Activated naive CD8-positive, alpha-beta T cell treated with anti-CD3 and anti-CD28 coated beads, Interleukin-2, amount 10 ng/mL, durations not matched to agents 7 days and 5 days (primary cell): ENCODE measurements at regions not wholly inside any gene's neighbourhood (a gene's known extent, or its start where the extent isn't known, plus 50 kb on each side); places are given as distances from the start of the nearest gene placed in this dataset.

ENCODE experiments used
- ATAC-seq: fragments of 150-1000 bp; cut with Tn5 transposase; one replicate; pipeline ENCODE4 v1.10.0; 2021; ENCODE audit warnings: low read depth, moderate library complexity
- POLR2A ChIA-PET: fragments of 350-600 bp; sonication (Branson Sonifier 250); formaldehyde crosslinking; loops from one replicate; lab custom pipeline; 2021; ENCODE audit warnings: antibody characterized with exemption; lab: Charles Lee
- DNase-seq: peaks from one replicate; pipeline ENCODE4 v3.0.0; 2021
- H3K27ac Mint-ChIP-seq: one replicate; pipeline ENCODE4 v1.8.0; 2022; ENCODE audit warnings: mild to moderate bottlenecking, mixed read lengths
- H3K27me3 Mint-ChIP-seq: one replicate; pipeline ENCODE4 v1.8.0; 2022; ENCODE audit warnings: mild to moderate bottlenecking, moderate library complexity, mixed read lengths
- H3K36me3 Mint-ChIP-seq: one replicate; pipeline ENCODE4 v1.8.0; 2021; ENCODE audit warnings: mild to moderate bottlenecking, mixed read lengths
- H3K4me1 Mint-ChIP-seq: one replicate; pipeline ENCODE4 v1.8.0; 2021; ENCODE audit warnings: mixed read lengths
- H3K4me3 Mint-ChIP-seq: one replicate; pipeline ENCODE4 v1.8.0; 2022; ENCODE audit warnings: mild to moderate bottlenecking, moderate library complexity, mixed read lengths
- H3K9me3 Mint-ChIP-seq: one replicate; pipeline ENCODE4 v1.8.0; 2021; ENCODE audit warnings: mixed read lengths

DNA sequence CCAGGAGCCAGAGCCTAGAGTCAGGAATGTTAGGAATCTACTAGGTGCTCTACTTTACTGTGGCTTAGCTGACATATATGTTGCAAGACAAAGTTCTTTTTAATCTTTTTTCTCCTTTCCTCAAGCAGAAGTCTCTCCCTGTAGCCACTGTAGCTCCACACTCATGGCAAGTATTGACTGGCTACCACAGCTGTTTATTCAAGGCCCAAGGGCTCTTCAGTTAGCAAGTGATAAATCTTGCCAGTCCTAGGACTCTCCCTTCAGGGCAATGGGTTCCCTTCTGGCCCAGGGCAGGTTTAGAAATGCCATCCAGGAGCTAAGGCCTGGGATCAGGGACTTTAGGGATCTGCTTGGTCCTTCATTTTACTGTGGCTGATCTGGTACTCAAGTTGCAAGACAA is 82.0 kb upstream of the TNFRSF21 start:
- Mint-ChIP-seq H3K4me1 (peaks cover 2% of the 10 kb centered on the region), H3K36me3 (peaks cover 13% of the 10 kb centered on the region), H3K27ac (no peak overlapping the region), H3K27me3 (peaks cover 10% of the 10 kb centered on the region), H3K9me3 (peaks cover 20% of the 10 kb centered on the region), H3K4me3 (no peak overlapping the region)
- DNase-seq (no peak), ATAC-seq (no peak)
- POLR2A ChIA-PET = interaction anchor here (0.6 kb wide), 1 partner anchor 271 kb away, joined by 4 read pairs; no protein-coding TSS in a partner anchor

DNA sequence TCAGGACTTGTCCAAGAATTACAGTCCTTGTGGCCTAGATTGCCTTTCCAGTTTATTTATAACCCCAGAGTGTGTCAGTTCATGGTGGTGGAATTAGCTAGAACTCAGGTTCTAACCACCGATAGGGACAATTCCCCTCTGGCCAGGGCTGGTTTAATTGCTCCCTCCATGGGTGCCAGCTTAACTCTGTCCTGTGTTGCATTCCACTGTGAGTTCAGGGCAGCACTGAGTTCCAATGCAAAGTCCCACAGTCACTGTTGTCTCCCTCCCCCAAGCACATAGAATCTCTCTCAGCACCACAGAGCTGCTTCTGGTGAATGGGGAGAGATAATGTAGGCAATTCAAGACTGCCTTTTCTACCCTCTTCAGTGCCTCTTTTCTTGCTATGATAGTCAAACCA is 82.5 kb upstream of the TNFRSF21 start:
- no peak overlapping the region for H3K4me3 Mint-ChIP-seq
- ATAC-seq = no peak
- no peak for DNase-seq
- no peaks in the 10 kb centered on the region for H3K4me1 Mint-ChIP-seq
- peaks cover 15% of the 10 kb centered on the region for H3K9me3 Mint-ChIP-seq
- H3K27me3 Mint-ChIP-seq = peaks cover 15% of the 10 kb centered on the region
- no peak overlapping the region for H3K27ac Mint-ChIP-seq
- POLR2A ChIA-PET = interaction anchor here (0.6 kb wide), 1 partner anchor 270 kb away, joined by 4 read pairs; no protein-coding TSS in a partner anchor
- H3K36me3 Mint-ChIP-seq = peaks cover 9% of the 10 kb centered on the region

DNA sequence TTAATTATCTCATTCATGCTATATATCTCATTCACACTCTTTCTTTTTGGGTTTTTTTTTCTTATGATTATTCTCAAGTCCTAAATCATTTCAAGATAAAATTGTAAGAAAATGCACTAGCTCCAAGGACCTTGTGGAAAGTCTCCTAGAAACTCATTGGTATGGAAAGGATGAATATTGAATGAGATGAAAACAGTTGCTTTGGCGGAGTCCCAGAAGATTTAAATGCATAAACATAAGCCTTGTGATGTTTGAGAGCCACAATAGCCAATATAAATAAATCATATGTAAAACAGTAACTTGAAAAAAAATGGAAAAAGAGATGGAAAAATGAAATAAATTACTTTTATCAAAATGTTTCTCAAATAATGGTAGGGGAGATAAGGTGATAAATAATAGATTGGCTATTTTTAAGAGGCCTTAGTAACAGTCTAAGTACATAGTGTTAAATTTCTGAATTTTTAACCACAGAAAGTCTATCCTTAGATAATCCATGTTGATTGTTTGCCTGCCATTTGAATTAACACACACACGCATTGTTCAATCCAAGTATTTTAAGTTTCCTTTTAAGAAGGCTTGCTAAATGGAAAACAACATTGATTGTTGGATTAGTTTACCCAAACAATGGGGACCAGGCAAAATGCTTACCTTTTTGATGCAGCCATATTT is 81.1 kb upstream of the CD2AP start:
- POLR2A ChIA-PET = no interaction called here
- peaks cover 25% of the 10 kb centered on the region for H3K27me3 Mint-ChIP-seq
- ATAC-seq (no peak), DNase-seq (no peak)
- H3K36me3 Mint-ChIP-seq = peaks cover 2% of the 10 kb centered on the region
- H3K27ac Mint-ChIP-seq = no peak overlapping the region
- peaks cover 3% of the 10 kb centered on the region for H3K9me3 Mint-ChIP-seq
- H3K4me1 Mint-ChIP-seq = no peaks in the 10 kb centered on the region
- no peak overlapping the region for H3K4me3 Mint-ChIP-seq

DNA sequence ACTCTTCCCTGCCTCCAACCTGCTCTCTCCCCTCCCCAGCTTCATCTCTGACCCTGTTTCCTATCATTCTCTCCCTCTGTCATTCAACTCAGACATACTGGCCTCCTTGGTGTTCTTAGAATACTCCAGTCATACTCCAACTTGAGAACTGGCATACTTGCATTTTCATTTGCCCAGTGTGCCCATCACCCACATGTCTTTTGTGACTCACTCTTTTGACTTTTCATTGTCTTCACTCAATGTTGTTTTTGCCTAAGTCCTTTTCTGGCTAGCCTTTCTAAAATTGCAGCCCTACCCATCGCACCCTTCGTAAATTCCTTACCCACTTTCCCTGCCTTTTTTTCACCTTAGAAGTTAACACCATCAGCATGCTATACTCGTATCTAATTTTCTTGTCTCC is 77.0 kb upstream of the CD2AP start:
- peaks cover 22% of the 10 kb centered on the region for H3K27me3 Mint-ChIP-seq
- ATAC-seq (no peak), DNase-seq (no peak)
- POLR2A ChIA-PET = no interaction called here
- no peak overlapping the region for H3K4me3 Mint-ChIP-seq
- no peaks in the 10 kb centered on the region for H3K4me1 Mint-ChIP-seq
- H3K27ac Mint-ChIP-seq = no peak overlapping the region
- no peaks in the 10 kb centered on the region for H3K9me3 Mint-ChIP-seq
- peaks cover 2% of the 10 kb centered on the region for H3K36me3 Mint-ChIP-seq

DNA sequence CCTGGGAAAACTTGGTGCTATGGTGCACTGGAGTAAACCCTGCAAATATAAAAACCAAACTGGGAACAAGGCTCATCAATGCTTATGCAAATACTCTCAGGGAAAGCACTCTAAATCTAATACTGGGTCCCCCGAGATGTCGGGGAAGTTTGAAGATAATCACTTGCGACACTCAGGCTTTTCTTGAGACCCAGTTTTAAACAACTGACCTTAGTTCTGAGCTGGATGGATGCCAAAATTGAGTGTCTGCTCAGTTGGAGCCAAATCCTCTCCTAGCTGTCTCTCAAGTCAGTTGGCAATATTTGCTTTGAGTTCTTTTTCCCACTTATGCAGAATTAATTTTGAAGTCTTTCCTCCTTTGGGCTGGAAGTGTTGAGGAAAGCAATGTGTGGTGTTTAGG is 75.5 kb upstream of the CD2AP start:
- no peak overlapping the region for H3K27ac Mint-ChIP-seq
- no peaks in the 10 kb centered on the region for H3K9me3 Mint-ChIP-seq
- no peak overlapping the region for H3K4me3 Mint-ChIP-seq
- DNase-seq (no peak), ATAC-seq (no peak)
- POLR2A ChIA-PET = no interaction called here
- H3K27me3 Mint-ChIP-seq = peaks cover 16% of the 10 kb centered on the region
- no peaks in the 10 kb centered on the region for H3K4me1 Mint-ChIP-seq
- peaks cover 2% of the 10 kb centered on the region for H3K36me3 Mint-ChIP-seq

DNA sequence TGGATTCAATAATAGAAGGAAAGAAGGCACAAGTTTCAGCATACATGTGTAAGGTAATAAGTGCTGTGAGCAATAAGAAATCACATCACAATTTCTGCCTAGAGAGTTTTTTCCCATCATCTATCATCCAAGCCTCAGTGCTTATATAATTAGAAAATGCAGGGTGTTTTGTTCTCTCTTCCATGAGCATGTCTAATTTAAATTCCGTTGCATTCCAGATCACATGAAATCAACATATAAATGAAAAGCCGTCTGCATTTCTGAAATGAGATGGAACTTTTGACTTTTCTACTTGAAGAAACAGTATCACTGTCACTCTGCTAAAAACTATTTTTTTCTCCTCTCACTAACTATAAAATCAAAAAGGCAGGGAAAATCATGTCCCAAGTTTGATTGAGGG is 74.5 kb upstream of the CD2AP start:
- H3K27me3 Mint-ChIP-seq = peaks cover 10% of the 10 kb centered on the region
- no peaks in the 10 kb centered on the region for H3K4me1 Mint-ChIP-seq
- ATAC-seq = no peak
- peaks cover 2% of the 10 kb centered on the region for H3K36me3 Mint-ChIP-seq
- no peak for DNase-seq
- H3K27ac Mint-ChIP-seq = no peak overlapping the region
- no peak overlapping the region for H3K4me3 Mint-ChIP-seq
- no peaks in the 10 kb centered on the region for H3K9me3 Mint-ChIP-seq
- POLR2A ChIA-PET = no interaction called here

DNA sequence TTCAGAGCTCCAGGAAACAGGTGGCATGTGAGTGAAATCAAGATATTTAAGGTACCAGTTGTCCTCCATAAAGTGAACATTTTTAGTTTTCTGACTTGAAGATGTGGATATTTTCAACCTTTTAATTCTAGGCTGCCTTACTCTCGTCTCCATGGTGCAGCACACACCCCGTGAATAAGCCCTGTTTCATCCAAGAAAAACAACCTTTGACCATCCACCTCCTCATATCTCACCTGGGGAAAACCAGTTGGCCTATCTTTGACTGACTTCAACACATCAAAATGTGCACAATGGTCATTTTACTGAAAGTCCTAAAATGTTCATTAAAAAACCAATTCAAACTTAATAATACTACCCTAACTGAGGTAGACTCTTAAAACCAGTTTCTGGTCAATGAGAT is 73.8 kb upstream of the CD2AP start:
- no peaks in the 10 kb centered on the region for H3K9me3 Mint-ChIP-seq
- ATAC-seq = no peak
- no peak overlapping the region for H3K27ac Mint-ChIP-seq
- H3K36me3 Mint-ChIP-seq = peaks cover 2% of the 10 kb centered on the region
- H3K4me1 Mint-ChIP-seq = no peaks in the 10 kb centered on the region
- peaks cover 8% of the 10 kb centered on the region for H3K27me3 Mint-ChIP-seq
- POLR2A ChIA-PET = no interaction called here
- DNase-seq = no peak
- H3K4me3 Mint-ChIP-seq = no peak overlapping the region

DNA sequence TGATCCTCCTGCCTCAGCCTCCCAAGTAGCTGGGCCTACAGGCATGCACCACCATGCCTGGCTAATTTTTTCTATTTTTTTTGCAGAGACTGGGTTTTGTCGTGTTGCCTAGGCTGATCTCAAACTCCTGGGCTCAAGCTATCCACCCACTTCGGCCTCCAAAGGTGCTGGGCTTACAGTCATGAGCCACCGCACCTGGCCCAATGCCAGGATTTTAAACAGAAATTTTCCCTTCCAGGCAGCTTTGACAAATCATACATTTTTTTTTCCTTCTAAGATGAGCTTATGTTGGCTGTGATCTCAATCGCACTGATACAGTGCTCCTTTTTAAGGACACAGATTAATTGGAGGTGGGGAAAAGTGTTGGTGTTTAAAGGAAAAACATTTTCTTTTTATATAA is 73.2 kb upstream of the CD2AP start:
- peaks cover 2% of the 10 kb centered on the region for H3K36me3 Mint-ChIP-seq
- POLR2A ChIA-PET = no interaction called here

DNA sequence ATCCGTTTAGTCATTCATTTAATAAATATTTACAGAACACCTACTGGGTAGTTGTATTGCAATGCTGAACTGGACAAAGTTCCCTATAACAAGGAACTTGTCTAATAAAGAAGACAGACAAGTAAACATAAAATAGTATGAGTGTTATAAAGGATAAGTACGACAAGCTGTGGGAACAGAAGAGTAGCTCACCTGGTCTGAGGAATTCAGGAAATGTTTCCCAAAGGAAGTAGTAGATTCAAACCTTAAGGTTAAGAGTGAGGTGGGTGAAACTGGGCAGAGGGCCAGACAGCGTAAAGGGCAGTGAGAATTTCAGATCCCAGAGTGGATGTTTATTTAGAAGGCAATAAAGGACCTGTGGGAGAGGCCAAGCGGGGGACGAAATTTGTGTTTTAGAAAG is 72.3 kb upstream of the CD2AP start:
- H3K27ac Mint-ChIP-seq = no peak overlapping the region
- DNase-seq = no peak
- no peaks in the 10 kb centered on the region for H3K9me3 Mint-ChIP-seq
- POLR2A ChIA-PET = no interaction called here
- H3K4me1 Mint-ChIP-seq = no peaks in the 10 kb centered on the region
- no peak for ATAC-seq
- H3K27me3 Mint-ChIP-seq = peaks cover 6% of the 10 kb centered on the region
- no peaks in the 10 kb centered on the region for H3K36me3 Mint-ChIP-seq
- no peak overlapping the region for H3K4me3 Mint-ChIP-seq

More for the DNA sequence above, 73.2 kb upstream of the CD2AP start:
- DNase-seq (no peak), ATAC-seq (no peak)
- peaks cover 7% of the 10 kb centered on the region for H3K27me3 Mint-ChIP-seq
- no peaks in the 10 kb centered on the region for H3K9me3 Mint-ChIP-seq
- no peak overlapping the region for H3K4me3 Mint-ChIP-seq
- no peaks in the 10 kb centered on the region for H3K4me1 Mint-ChIP-seq
- no peak overlapping the region for H3K27ac Mint-ChIP-seq

DNA sequence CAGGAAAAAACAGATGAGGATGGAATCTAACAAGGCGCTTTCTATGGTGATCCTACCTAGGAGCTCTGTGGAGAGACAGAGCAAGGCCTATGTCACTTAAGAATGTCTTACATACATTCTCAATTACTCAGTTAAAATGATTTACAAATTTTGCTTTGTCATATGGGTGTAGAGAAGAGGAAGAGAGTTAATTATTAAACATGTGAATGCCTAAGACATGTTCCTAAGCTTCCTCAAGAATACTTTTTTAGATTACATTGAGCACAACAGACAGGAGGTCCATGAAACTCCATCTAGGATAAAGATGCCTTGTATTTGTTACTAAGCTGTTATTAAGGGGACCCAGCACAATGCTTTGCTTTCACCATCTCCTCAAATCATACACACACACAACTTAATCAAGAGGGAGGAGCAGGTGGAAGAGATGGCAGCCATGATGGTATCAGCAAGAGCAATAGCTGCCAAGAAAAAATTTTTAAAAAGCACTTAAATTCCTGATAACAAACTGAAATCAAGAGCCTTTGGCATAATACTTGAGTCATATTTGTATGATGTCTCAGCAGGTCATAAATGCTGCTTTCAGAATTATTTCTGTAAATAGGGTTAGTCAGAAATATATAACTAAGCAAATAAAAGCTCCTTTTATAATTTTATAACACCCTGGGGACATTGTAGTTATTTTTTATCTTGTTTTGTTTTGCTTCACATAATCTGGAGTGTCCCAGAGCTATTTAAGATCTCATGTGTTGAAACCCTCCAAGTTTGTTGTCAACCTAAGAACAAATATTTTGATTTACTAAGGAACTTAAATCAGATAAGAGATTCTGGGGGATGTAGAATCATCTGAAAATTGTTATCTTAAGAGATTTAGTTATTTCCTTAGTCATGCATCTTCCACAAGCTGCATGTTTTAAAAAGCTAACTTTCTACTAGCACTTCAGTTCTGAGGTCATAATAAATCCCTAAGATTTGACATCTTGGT is 70.0 kb upstream of the CD2AP start:
- no peak overlapping the region for H3K27ac Mint-ChIP-seq
- no peak for DNase-seq
- peaks cover 6% of the 10 kb centered on the region for H3K27me3 Mint-ChIP-seq
- no peaks in the 10 kb centered on the region for H3K9me3 Mint-ChIP-seq
- H3K36me3 Mint-ChIP-seq = no peaks in the 10 kb centered on the region
- ATAC-seq = no peak
- POLR2A ChIA-PET = no interaction called here
- no peak overlapping the region for H3K4me3 Mint-ChIP-seq
- peaks cover 2% of the 10 kb centered on the region for H3K4me1 Mint-ChIP-seq

DNA sequence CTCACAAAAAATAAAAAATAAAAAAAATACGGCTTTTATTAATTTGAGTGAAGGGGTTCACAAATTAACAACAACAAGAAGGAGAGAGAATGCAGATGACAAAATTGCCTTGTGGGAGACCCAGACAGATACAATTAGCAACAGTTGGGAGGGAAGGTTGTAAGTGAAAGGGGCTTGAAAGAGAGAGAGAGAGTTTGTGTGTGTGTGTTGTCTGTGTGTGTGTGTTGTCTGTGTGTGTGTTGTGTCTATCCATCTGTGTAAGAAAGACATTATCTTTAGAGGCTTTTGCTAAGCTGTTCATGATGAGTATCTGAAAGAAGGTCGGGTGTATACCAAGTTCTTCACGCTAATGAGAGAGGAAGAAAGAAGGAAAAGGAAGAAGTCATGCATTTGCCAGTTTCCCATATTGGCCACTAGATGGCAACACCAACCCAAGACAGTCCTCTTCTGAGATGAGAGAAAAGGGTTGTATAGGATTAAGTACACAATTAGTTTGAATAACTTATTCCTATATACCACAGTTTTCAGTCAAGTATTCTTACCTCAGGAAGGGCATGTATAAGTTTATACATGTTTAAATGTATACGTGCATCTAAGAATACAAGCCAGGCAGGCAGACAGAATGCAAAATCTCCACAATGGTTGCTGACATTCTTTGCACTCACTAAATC is 63.7 kb upstream of the CD2AP start:
- POLR2A ChIA-PET = interaction anchor here (2.4 to 6.1 kb wide), 2 partner anchors 64 to 217 kb away, joined by 12 to 101 read pairs; partner anchors contain the start of gene CD2AP
- ATAC-seq (peak; percentile 76), DNase-seq (no peak)
- Mint-ChIP-seq H3K9me3 (peaks cover 4% of the 10 kb centered on the region), H3K36me3 (peaks cover 17% of the 10 kb centered on the region), H3K27me3 (peaks cover 5% of the 10 kb centered on the region), H3K27ac (peak overlapping the region; percentile 90), H3K4me3 (peak overlapping the region; percentile 85), H3K4me1 (peaks cover 23% of the 10 kb centered on the region)

DNA sequence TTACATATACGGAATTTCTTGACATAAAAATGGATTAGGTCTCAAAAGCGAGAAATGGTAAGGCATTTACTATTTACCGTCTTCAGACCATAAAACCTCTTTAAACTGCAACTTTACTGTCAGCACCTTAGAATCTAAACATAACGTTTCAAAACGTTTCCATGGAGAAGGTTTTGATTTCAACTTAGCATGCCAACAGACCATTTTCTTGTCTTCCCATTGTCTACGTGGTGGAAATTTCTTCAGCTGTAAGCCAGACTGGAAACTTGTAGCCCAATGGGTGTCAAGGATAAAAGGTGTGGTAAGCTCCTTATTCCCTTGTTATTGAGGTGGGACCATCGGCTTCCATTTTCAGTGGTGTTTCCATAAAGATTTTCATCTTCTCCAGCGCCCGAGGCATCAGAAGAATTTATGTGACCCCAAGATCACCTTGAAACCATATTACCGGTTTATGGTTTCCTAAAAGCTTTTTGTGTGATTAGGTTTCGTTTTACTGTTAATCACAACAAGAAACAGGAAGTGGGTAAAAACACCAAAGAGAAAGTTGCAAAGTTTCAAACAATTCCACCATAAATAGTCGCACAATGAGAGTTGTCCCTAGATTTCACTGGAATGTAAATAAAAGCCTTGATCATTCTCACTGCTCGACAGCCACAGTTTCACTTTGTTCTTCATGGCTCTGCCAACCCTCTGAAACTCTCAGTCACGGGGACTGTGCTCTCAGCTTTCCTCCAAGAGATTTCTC is 63.0 kb upstream of the CD2AP start:
- Mint-ChIP-seq H3K27ac (peak overlapping the region; percentile 90), H3K9me3 (peaks cover 4% of the 10 kb centered on the region), H3K4me3 (peak overlapping the region; percentile 85), H3K4me1 (peaks cover 27% of the 10 kb centered on the region), H3K27me3 (peaks cover 4% of the 10 kb centered on the region), H3K36me3 (peaks cover 17% of the 10 kb centered on the region)
- POLR2A ChIA-PET = interaction anchor here (2.4 to 6.1 kb wide), 2 partner anchors 63 to 216 kb away, joined by 12 to 101 read pairs; partner anchors contain the start of gene CD2AP
- ATAC-seq (peak; percentile 56), DNase-seq (peak; percentile 33)
